ENCODE measurements at regions not wholly inside any gene's neighbourhood (a gene's known extent, or its start where the extent isn't known, plus 50 kb on each side); places are given as distances from the start of the nearest gene placed in this dataset.

GRCh38 chr6:12408752-12409151 lies 118.6 kb downstream of the EDN1 start:
- no peak overlapping the region for H3K4me3 ChIP-seq (ENCODE audit: low read length)
- TF ChIP-seq CTCF (IDR thresholded peaks at IDR 0.05; ENCODE audit: insufficient read depth, low read depth, low read length, missing control alignments) = no peak

GRCh38 chr6:12410946-12411345 lies 120.8 kb downstream of the EDN1 start:
- H3K4me3 ChIP-seq (ENCODE audit: low read length) = no peak overlapping the region
- no peak for TF ChIP-seq CTCF (IDR thresholded peaks at IDR 0.05; ENCODE audit: insufficient read depth, low read depth, low read length, missing control alignments)

More at GRCh38 chr6:12408752-12409151, 118.6 kb downstream of the EDN1 start:
- no peak for DNase-seq (ENCODE audit: low read depth)

GRCh38 chr6:12414096-12414675 lies 124.0 kb downstream of the EDN1 start:
- H3K4me3 ChIP-seq (ENCODE audit: low read length) = no peak overlapping the region
- no peak for TF ChIP-seq CTCF (IDR thresholded peaks at IDR 0.05; ENCODE audit: insufficient read depth, low read depth, low read length, missing control alignments)
- no peak for DNase-seq (ENCODE audit: low read depth)

More at GRCh38 chr6:12410946-12411345, 120.8 kb downstream of the EDN1 start:
- no peak for DNase-seq (ENCODE audit: low read depth)

GRCh38 chr6:12415980-12416598 lies 125.9 kb downstream of the EDN1 start:
- DNase-seq (ENCODE audit: low read depth) = no peak
- H3K4me3 ChIP-seq (ENCODE audit: low read length) = no peak overlapping the region
- TF ChIP-seq CTCF (IDR thresholded peaks at IDR 0.05; ENCODE audit: insufficient read depth, low read depth, low read length, missing control alignments) = no peak

- no peak for DNase-seq (ENCODE audit: low read depth)
- H3K4me3 ChIP-seq (ENCODE audit: low read length) = no peak overlapping the region
- no peak for TF ChIP-seq CTCF (IDR thresholded peaks at IDR 0.05; ENCODE audit: insufficient read depth, low read depth, low read length, missing control alignments)
Observed at GRCh38 chr6:12417191-12417590, 127.0 kb downstream of the EDN1 start.

GRCh38 chr6:12418946-12419345 lies 128.8 kb downstream of the EDN1 start:
- DNase-seq (ENCODE audit: low read depth) = peak; percentile 36
- no peak overlapping the region for H3K4me3 ChIP-seq (ENCODE audit: low read length)
- TF ChIP-seq CTCF (IDR thresholded peaks at IDR 0.05; ENCODE audit: insufficient read depth, low read depth, low read length, missing control alignments) = no peak
